ENCODE measurements at regions not wholly inside any gene's neighbourhood (a gene's known extent, or its start where the extent isn't known, plus 50 kb on each side); places are given as distances from the start of the nearest gene placed in this dataset.

GRCh38 chr15:88994286-88994685, 81.1 kb upstream of the MFGE8 start:
- TF ChIP-seq CTCF (IDR thresholded peaks at IDR 0.05) (no peak), SIN3A (IDR thresholded peaks at IDR 0.05; ENCODE audit: borderline replicate concordance, insufficient read depth, low read depth, low read length) (no peak)

Measured in Panc1 (cell line).